ENCODE measurements at regions not wholly inside any gene's neighbourhood (a gene's known extent, or its start where the extent isn't known, plus 50 kb on each side); places are given as distances from the start of the nearest gene placed in this dataset.

GRCh38 chr5:31027721-31028120 lies 165.8 kb upstream of the CDH6 start:
- TF ChIP-seq, protein P1, sequence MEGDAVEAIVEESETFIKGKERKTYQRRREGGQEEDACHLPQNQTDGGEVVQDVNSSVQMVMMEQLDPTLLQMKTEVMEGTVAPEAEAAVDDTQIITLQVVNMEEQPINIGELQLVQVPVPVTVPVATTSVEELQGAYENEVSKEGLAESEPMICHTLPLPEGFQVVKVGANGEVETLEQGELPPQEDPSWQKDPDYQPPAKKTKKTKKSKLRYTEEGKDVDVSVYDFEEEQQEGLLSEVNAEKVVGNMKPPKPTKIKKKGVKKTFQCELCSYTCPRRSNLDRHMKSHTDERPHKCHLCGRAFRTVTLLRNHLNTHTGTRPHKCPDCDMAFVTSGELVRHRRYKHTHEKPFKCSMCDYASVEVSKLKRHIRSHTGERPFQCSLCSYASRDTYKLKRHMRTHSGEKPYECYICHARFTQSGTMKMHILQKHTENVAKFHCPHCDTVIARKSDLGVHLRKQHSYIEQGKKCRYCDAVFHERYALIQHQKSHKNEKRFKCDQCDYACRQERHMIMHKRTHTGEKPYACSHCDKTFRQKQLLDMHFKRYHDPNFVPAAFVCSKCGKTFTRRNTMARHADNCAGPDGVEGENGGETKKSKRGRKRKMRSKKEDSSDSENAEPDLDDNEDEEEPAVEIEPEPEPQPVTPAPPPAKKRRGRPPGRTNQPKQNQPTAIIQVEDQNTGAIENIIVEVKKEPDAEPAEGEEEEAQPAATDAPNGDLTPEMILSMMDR (IDR thresholded peaks at IDR 0.05), result no peak
- TF ChIP-seq POLR2AphosphoS5 (IDR thresholded peaks at IDR 0.05; ENCODE audit: insufficient read depth in 1 of 2, low read depth in 1 of 2), result no peak
